Nephron progenitor cell (in vitro differentiated cells): ENCODE measurements at regions not wholly inside any gene's neighbourhood (a gene's known extent, or its start where the extent isn't known, plus 50 kb on each side); places are given as distances from the start of the nearest gene placed in this dataset.

Source experiments
- DNase-seq: peaks from one replicate; pipeline ENCODE4 v3.0.0; 2021
- H3K27ac Mint-ChIP-seq: 2 replicates; pipeline ENCODE4 v1.8.0; 2021; ENCODE audit warnings: mild to moderate bottlenecking, moderate library complexity, mixed read lengths
- H3K27me3 Mint-ChIP-seq: 2 replicates; pipeline ENCODE4 v1.8.0; 2021; ENCODE audit warnings: mild to moderate bottlenecking, low read depth, mixed read lengths; ENCODE audit not compliant: poor library complexity
- H3K36me3 Mint-ChIP-seq: 2 replicates; pipeline ENCODE4 v1.8.0; 2021; ENCODE audit warnings: low read depth, mixed read lengths
- H3K4me1 Mint-ChIP-seq: 2 replicates; pipeline ENCODE4 v1.8.0; 2021; ENCODE audit warnings: mixed read lengths
- H3K4me3 Mint-ChIP-seq: 2 replicates; pipeline ENCODE4 v1.8.0; 2021; ENCODE audit warnings: mild to moderate bottlenecking, moderate library complexity, mixed read lengths
- H3K9me3 Mint-ChIP-seq: 2 replicates; pipeline ENCODE4 v1.8.0; 2021; ENCODE audit warnings: mild to moderate bottlenecking, moderate library complexity, mixed read lengths
- CTCF ChIP-seq: fragments of 200-600 bp; sonication (generic); IDR thresholded peaks from 2 replicates; pipeline ENCODE4 v1.5.0; 2021; ENCODE audit warnings: antibody characterized with exemption

DNA sequence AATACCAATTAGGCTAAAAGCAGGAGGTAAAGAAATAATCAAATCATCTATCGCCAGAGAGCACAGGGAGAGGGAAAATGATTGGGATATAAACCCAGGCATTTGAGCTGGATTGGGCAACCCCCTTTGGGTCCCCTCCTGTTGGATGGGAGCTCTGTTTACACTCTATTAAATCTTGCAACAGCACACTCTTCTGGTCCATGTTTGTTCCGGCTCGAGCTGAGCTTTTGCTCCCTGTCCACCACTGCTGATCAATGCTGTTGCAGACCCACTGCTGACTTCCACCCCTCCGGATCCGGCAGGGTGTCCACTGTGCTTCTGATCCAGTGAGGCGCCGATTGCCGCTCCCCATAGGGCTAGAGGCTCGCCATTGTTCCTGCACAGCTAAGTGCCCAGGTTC lies 493.8 kb downstream of the MATN1 start:
- H3K4me1 Mint-ChIP-seq, result peaks cover 35% of the 10 kb centered on the region
- H3K9me3 Mint-ChIP-seq, result no peaks in the 10 kb centered on the region
- no peak for DNase-seq
- H3K27me3 Mint-ChIP-seq, result peaks cover 17% of the 10 kb centered on the region
- no peaks in the 10 kb centered on the region for H3K36me3 Mint-ChIP-seq
- TF ChIP-seq CTCF, result no peak
- H3K4me3 Mint-ChIP-seq, result no peak overlapping the region
- peak overlapping the region; percentile 65 for H3K27ac Mint-ChIP-seq

DNA sequence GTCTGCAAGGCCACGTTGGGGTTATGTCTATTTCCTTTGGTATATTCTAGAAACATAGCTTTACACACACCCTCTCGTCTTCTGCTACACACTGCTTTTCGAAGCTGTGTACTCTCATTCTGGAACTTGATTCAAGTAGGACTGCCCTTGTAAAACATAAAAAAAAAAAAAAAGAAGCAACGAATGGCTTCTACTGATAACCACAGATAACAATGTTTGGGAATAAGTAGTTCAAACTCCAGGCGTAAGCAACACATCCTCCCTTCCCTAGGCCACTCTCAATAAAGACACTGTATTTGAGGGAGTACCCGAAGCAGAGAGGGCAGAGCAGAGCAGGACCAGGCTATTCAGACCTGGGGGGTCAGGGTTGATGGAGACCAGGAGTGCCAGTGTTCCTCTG lies 496.7 kb downstream of the MATN1 start:
- Mint-ChIP-seq H3K27me3 (peaks cover 13% of the 10 kb centered on the region), H3K27ac (no peak overlapping the region), H3K9me3 (no peaks in the 10 kb centered on the region), H3K4me3 (no peak overlapping the region), H3K4me1 (peaks cover 28% of the 10 kb centered on the region), H3K36me3 (no peaks in the 10 kb centered on the region)
- DNase-seq, result no peak
- no peak for TF ChIP-seq CTCF

- DNase-seq, result no peak
- Mint-ChIP-seq H3K36me3 (no peaks in the 10 kb centered on the region), H3K4me1 (peaks cover 28% of the 10 kb centered on the region), H3K27me3 (peaks cover 5% of the 10 kb centered on the region), H3K4me3 (no peak overlapping the region), H3K27ac (peak overlapping the region; percentile 64), H3K9me3 (no peaks in the 10 kb centered on the region)
- no peak for TF ChIP-seq CTCF
Measured at GRCh38 chr1:30225357-30225756, 498.0 kb downstream of the MATN1 start.

GRCh38 chr1:30219675-30220074 lies 503.7 kb downstream of the MATN1 start:
- TF ChIP-seq CTCF, result no peak
- no peak overlapping the region for H3K4me3 Mint-ChIP-seq

GRCh38 chr1:30218438-30218837 lies 504.9 kb downstream of the MATN1 start:
- Mint-ChIP-seq H3K4me3 (no peak overlapping the region), H3K27me3 (peaks cover 9% of the 10 kb centered on the region), H3K9me3 (no peaks in the 10 kb centered on the region), H3K4me1 (peaks cover 14% of the 10 kb centered on the region), H3K27ac (no peak overlapping the region), H3K36me3 (no peaks in the 10 kb centered on the region)
- no peak for DNase-seq
- no peak for TF ChIP-seq CTCF

More at GRCh38 chr1:30219675-30220074, 503.7 kb downstream of the MATN1 start:
- Mint-ChIP-seq H3K36me3 (no peaks in the 10 kb centered on the region), H3K4me1 (peaks cover 18% of the 10 kb centered on the region), H3K27ac (no peak overlapping the region), H3K9me3 (no peaks in the 10 kb centered on the region), H3K27me3 (peaks cover 13% of the 10 kb centered on the region)
- no peak for DNase-seq

GRCh38 chr1:30216602-30217001 lies 506.8 kb downstream of the MATN1 start:
- no peak for DNase-seq
- H3K36me3 Mint-ChIP-seq, result no peaks in the 10 kb centered on the region
- peaks cover 16% of the 10 kb centered on the region for H3K4me1 Mint-ChIP-seq
- H3K27ac Mint-ChIP-seq, result no peak overlapping the region
- no peak for TF ChIP-seq CTCF
- peaks cover 8% of the 10 kb centered on the region for H3K27me3 Mint-ChIP-seq
- H3K9me3 Mint-ChIP-seq, result no peaks in the 10 kb centered on the region
- no peak overlapping the region for H3K4me3 Mint-ChIP-seq
